ENCODE measurements at regions not wholly inside any gene's neighbourhood (a gene's known extent, or its start where the extent isn't known, plus 50 kb on each side); places are given as distances from the start of the nearest gene placed in this dataset.
A peak's percentile ranks its signal among the peaks of the same experiment; 100 is the strongest.

GRCh38 chr1:14310476-14310875, 288.0 kb upstream of the KAZN start:
- no peaks in the 10 kb centered on the region for H3K36me3 Mint-ChIP-seq (ENCODE audit: insufficient read depth, unreplicated experiment)
- ChIA-PET POLR2A (no interaction called here), CTCF (interaction anchor here (0.6 kb wide), 1 partner anchor 186 kb away, joined by 3 read pairs; no protein-coding TSS in a partner anchor)
- intact Hi-C loops (cut with micrococcal nuclease), result no loop called here
- H3K9me3 Mint-ChIP-seq (ENCODE audit: unreplicated experiment), result no peaks in the 10 kb centered on the region
- H3K27me3 Mint-ChIP-seq (ENCODE audit: insufficient read depth, unreplicated experiment), result no peaks in the 10 kb centered on the region
- no peak for DNase-seq (ENCODE audit: unreplicated experiment)
- H3K4me1 Mint-ChIP-seq (ENCODE audit: insufficient read depth, unreplicated experiment), result peaks cover 22% of the 10 kb centered on the region
- no peak overlapping the region for H3K27ac Mint-ChIP-seq (ENCODE audit: low read depth, unreplicated experiment)
- BruUV-seq (replicated peaks), result no TSS peak
- TF ChIP-seq, protein P1, sequence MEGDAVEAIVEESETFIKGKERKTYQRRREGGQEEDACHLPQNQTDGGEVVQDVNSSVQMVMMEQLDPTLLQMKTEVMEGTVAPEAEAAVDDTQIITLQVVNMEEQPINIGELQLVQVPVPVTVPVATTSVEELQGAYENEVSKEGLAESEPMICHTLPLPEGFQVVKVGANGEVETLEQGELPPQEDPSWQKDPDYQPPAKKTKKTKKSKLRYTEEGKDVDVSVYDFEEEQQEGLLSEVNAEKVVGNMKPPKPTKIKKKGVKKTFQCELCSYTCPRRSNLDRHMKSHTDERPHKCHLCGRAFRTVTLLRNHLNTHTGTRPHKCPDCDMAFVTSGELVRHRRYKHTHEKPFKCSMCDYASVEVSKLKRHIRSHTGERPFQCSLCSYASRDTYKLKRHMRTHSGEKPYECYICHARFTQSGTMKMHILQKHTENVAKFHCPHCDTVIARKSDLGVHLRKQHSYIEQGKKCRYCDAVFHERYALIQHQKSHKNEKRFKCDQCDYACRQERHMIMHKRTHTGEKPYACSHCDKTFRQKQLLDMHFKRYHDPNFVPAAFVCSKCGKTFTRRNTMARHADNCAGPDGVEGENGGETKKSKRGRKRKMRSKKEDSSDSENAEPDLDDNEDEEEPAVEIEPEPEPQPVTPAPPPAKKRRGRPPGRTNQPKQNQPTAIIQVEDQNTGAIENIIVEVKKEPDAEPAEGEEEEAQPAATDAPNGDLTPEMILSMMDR (IDR thresholded peaks at IDR 0.05; ENCODE audit: unreplicated experiment), result no peak
- no peak overlapping the region for H3K4me3 Mint-ChIP-seq (ENCODE audit: unreplicated experiment)

DNA sequence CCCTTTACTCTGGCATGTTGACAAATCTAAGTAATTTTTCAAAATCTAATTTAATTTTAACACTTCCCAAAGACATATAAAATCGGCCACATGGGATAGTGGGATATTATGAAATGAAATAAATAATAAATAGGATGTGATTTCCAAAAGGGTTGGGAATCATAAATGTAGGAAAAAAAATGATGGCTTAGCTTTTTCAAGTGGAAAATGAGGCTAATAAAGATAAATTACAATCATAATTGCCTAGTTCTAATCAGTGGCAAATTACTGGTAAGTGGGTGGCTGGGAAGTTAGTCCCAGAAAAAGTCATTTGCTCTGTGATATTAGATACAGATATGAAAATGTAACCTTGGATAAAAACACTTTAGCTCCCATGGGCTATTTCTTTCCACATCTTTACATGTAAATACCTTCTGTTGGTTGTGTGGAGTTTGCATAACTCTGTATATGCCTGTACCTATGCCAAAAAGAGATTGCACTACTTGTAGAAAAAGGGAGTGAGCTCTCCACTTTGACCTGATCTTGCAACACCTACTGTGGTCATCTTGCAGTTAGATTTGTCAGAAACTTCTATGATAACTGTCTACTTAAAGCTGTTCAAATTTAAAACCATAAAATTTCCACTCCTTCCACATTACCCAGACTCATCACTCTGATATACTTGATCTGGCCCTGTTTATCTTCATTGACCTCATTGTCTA, 284.6 kb upstream of the KAZN start:
- CTCF ChIA-PET, result interaction anchor here (1.2 kb wide), 1 partner anchor 10 kb away, joined by 4 read pairs; no protein-coding TSS in a partner anchor
- Mint-ChIP-seq H3K4me1 (ENCODE audit: insufficient read depth, unreplicated experiment) (peaks cover 22% of the 10 kb centered on the region), H3K9me3 (ENCODE audit: unreplicated experiment) (no peaks in the 10 kb centered on the region), H3K27me3 (ENCODE audit: insufficient read depth, unreplicated experiment) (no peaks in the 10 kb centered on the region), H3K36me3 (ENCODE audit: insufficient read depth, unreplicated experiment) (no peaks in the 10 kb centered on the region), H3K27ac (ENCODE audit: low read depth, unreplicated experiment) (peak overlapping the region; percentile 65), H3K4me3 (ENCODE audit: unreplicated experiment) (no peak overlapping the region)
- BruUV-seq (replicated peaks), result no TSS peak
- intact Hi-C loops (cut with micrococcal nuclease), result no loop called here
- TF ChIP-seq, protein P1 (IDR thresholded peaks at IDR 0.05; ENCODE audit: unreplicated experiment), result no peak
- POLR2A ChIA-PET, result interaction anchor here (0.6 to 1.3 kb wide), 6 partner anchors 9 to 123 kb away, joined by 3 to 4 read pairs (median 3); no protein-coding TSS in a partner anchor
- peak; percentile 43 for DNase-seq (ENCODE audit: unreplicated experiment)

- BruUV-seq (replicated peaks), result no TSS peak
- Mint-ChIP-seq H3K36me3 (ENCODE audit: insufficient read depth, unreplicated experiment) (peaks cover 6% of the 10 kb centered on the region), H3K4me3 (ENCODE audit: unreplicated experiment) (no peak overlapping the region), H3K27me3 (ENCODE audit: insufficient read depth, unreplicated experiment) (no peaks in the 10 kb centered on the region), H3K4me1 (ENCODE audit: insufficient read depth, unreplicated experiment) (peaks cover 30% of the 10 kb centered on the region), H3K9me3 (ENCODE audit: unreplicated experiment) (no peaks in the 10 kb centered on the region), H3K27ac (ENCODE audit: low read depth, unreplicated experiment) (no peak overlapping the region)
- ChIA-PET POLR2A (no interaction called here), CTCF (interaction anchor here (0.6 to 0.7 kb wide), 2 partner anchors 21 to 29 kb away, joined by 3 to 4 read pairs; no protein-coding TSS in a partner anchor)
- TF ChIP-seq, protein P1 (IDR thresholded peaks at IDR 0.05; ENCODE audit: unreplicated experiment), result no peak
- DNase-seq (ENCODE audit: unreplicated experiment), result no peak
- intact Hi-C loops (cut with micrococcal nuclease), result no loop called here
These were observed 279.7 kb upstream of the KAZN start for GRCh38 chr1:14318830-14319229.

DNA sequence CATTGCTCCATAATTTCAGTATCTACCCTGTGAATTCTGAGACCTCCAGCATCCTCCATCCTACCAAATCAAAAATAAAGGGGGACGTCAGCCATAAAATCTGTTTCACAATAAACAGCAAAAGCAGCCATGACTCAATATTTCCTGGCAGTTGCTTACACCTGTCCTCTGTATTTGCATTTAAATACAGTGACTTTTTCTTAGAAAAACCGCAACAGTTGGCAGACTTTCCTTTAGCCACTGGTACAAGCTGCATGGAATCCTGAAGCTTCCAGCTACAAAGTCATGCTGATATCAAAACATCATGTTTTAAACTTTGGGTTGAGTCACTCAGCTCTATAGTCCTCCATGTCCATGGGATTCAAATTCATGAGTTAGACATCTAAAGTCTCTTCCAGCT, 278.0 kb upstream of the KAZN start:
- H3K36me3 Mint-ChIP-seq (ENCODE audit: insufficient read depth, unreplicated experiment), result peaks cover 6% of the 10 kb centered on the region
- no peaks in the 10 kb centered on the region for H3K9me3 Mint-ChIP-seq (ENCODE audit: unreplicated experiment)
- no peak overlapping the region for H3K4me3 Mint-ChIP-seq (ENCODE audit: unreplicated experiment)
- ChIA-PET CTCF (interaction anchor here (1.1 kb wide), 1 partner anchor 16 kb away, joined by 3 read pairs; no protein-coding TSS in a partner anchor), POLR2A (interaction anchor here (0.7 to 1.9 kb wide), 8 partner anchors 10 to 280 kb away, joined by 3 to 7 read pairs (median 4); no protein-coding TSS in a partner anchor)
- peak overlapping the region; percentile 83 for H3K27ac Mint-ChIP-seq (ENCODE audit: low read depth, unreplicated experiment)
- H3K27me3 Mint-ChIP-seq (ENCODE audit: insufficient read depth, unreplicated experiment), result no peaks in the 10 kb centered on the region
- peaks cover 17% of the 10 kb centered on the region for H3K4me1 Mint-ChIP-seq (ENCODE audit: insufficient read depth, unreplicated experiment)
- intact Hi-C loops (cut with micrococcal nuclease), result no loop called here
- DNase-seq (ENCODE audit: unreplicated experiment), result peak; percentile 90
- BruUV-seq (replicated peaks), result no TSS peak
- TF ChIP-seq, protein P1 (IDR thresholded peaks at IDR 0.05; ENCODE audit: unreplicated experiment), result no peak

All from MCF 10A (cell line).